Neural cell (in vitro differentiated cells): ENCODE measurements at regions not wholly inside any gene's neighbourhood (a gene's known extent, or its start where the extent isn't known, plus 50 kb on each side); places are given as distances from the start of the nearest gene placed in this dataset.

ENCODE experiments used
- H2AFZ ChIP-seq: fragments of 200-600, 300-800 bp; sonication (generic), shearing (Covaris generic); 2 replicates; pipeline ENCODE4 v1.6.0; 2014; ENCODE audit warnings: low read depth, mild to moderate bottlenecking, antibody characterized with exemption, low read length, moderate library complexity
- H3F3A ChIP-seq: fragments of 200-600 bp; shearing (Covaris generic); 2 replicates; pipeline ENCODE4 v1.6.1; 2016; ENCODE audit warnings: mild to moderate bottlenecking, moderate library complexity, mixed read lengths, antibody characterized with exemption, low read length; ENCODE audit not compliant: insufficient read depth, poor library complexity, severe bottlenecking
- H3K27ac ChIP-seq: fragments of 200-600, 300-800 bp; sonication (generic), shearing (Covaris generic); 2 replicates; pipeline ENCODE4 v1.5.1; 2014; ENCODE audit warnings: mild to moderate bottlenecking, low read length, moderate library complexity
- H3K27me3 ChIP-seq: fragments of 300-800, 200-600 bp; sonication (generic), shearing (Covaris generic); 2 replicates; pipeline ENCODE4 v1.6.0; 2014; ENCODE audit warnings: mild to moderate bottlenecking, low read depth, low read length, moderate library complexity; ENCODE audit not compliant: insufficient read depth
- H3K36me3 ChIP-seq: fragments of 300-800, 200-600 bp; sonication (generic), shearing (Covaris generic); 2 replicates; pipeline ENCODE4 v1.5.1; 2014; ENCODE audit warnings: mild to moderate bottlenecking, antibody characterized with exemption, low read length, moderate library complexity; ENCODE audit not compliant: insufficient read depth
- H3K4me2 ChIP-seq: fragments of 300-800, 200-600 bp; sonication (generic), shearing (Covaris generic); 2 replicates; pipeline ENCODE4 v1.6.0; 2014; ENCODE audit warnings: mild to moderate bottlenecking, low read length
- H3K4me3 ChIP-seq: fragments of 300-800, 200-600 bp; sonication (generic), shearing (Covaris generic); 2 replicates; pipeline ENCODE4 v1.5.1; 2014; ENCODE audit warnings: mild to moderate bottlenecking, low read length, moderate library complexity
- H3K79me2 ChIP-seq: fragments of 200-600 bp; shearing (Covaris generic); replicated peaks from 2 replicates; pipeline ENCODE4 v1.6.0; 2014; ENCODE audit warnings: mild to moderate bottlenecking, low read length, moderate library complexity; ENCODE audit not compliant: insufficient read depth
- H3K9ac ChIP-seq: fragments of 300-800, 200-600 bp; sonication (generic), shearing (Covaris generic); 2 replicates; pipeline ENCODE4 v1.6.1; 2016; ENCODE audit warnings: mild to moderate bottlenecking, low read length, mixed read lengths
- H3K9me2 ChIP-seq: fragments of 200-600 bp; shearing (Covaris generic); 2 replicates; pipeline ENCODE4 v1.6.1; 2016; ENCODE audit warnings: mild to moderate bottlenecking, low read length, mixed read lengths; ENCODE audit not compliant: insufficient read depth
- H3K9me3 ChIP-seq: fragments of 200-600, 300-800 bp; sonication (generic), shearing (Covaris generic); 2 replicates; pipeline ENCODE4 v1.6.1; 2016; ENCODE audit warnings: mild to moderate bottlenecking, mixed run types, low read length, moderate library complexity, mixed read lengths
- H4K20me1 ChIP-seq: fragments of 200-600 bp; shearing (Covaris generic); 2 replicates; pipeline ENCODE4 v1.6.1; 2016; ENCODE audit warnings: mild to moderate bottlenecking, mixed run types; ENCODE audit not compliant: insufficient read depth
- CTCF ChIP-seq: fragments of 450-650 bp; IDR thresholded peaks from 2 replicates; pipeline ENCODE4 v1.5.1; 2014; ENCODE audit warnings: antibody characterized with exemption, mild to moderate bottlenecking, moderate library complexity; ENCODE audit not compliant: poor library complexity, severe bottlenecking
- EP300 ChIP-seq: fragments of 450-650 bp; conservative IDR thresholded peaks from 2 replicates; pipeline ENCODE4 v1.6.1; 2014; ENCODE audit warnings: antibody characterized with exemption, mild to moderate bottlenecking, moderate library complexity; ENCODE audit not compliant: poor library complexity, severe bottlenecking
- EZH2 ChIP-seq: fragments of 200-600, 300-800 bp; shearing (Covaris generic), sonication (generic); IDR thresholded peaks from 2 replicates; pipeline ENCODE4 v1.6.1; 2014; ENCODE audit warnings: antibody characterized with exemption, low read length, borderline replicate concordance, mild to moderate bottlenecking; ENCODE audit not compliant: insufficient read depth, poor library complexity, severe bottlenecking
- MXI1 ChIP-seq: fragments of 450-650 bp; conservative IDR thresholded peaks from 2 replicates; pipeline ENCODE4 v1.6.1; 2014; ENCODE audit warnings: antibody characterized with exemption, mild to moderate bottlenecking; ENCODE audit not compliant: poor library complexity, severe bottlenecking
- POLR2AphosphoS5 ChIP-seq: IDR thresholded peaks from 2 replicates; pipeline ENCODE4 v1.6.1; 2012
- RAD21 ChIP-seq: fragments of 450-650 bp; conservative IDR thresholded peaks from 2 replicates; pipeline ENCODE4 v1.6.1; 2014; ENCODE audit warnings: antibody characterized with exemption, mild to moderate bottlenecking, moderate library complexity
- SMC3 ChIP-seq: fragments of 450-650 bp; conservative IDR thresholded peaks from 2 replicates; pipeline ENCODE4 v1.6.1; 2014; ENCODE audit warnings: antibody characterized with exemption, mild to moderate bottlenecking, moderate library complexity; ENCODE audit not compliant: poor library complexity
- TAF1 ChIP-seq: IDR thresholded peaks from 2 replicates; pipeline ENCODE4 v1.6.1; 2012; ENCODE audit warnings: low read depth
- TF ChIP-seq, protein P1 (sequence below): IDR thresholded peaks from 2 replicates; pipeline ENCODE4 v1.6.1; 2012; ENCODE audit warnings: borderline replicate concordance

DNA sequence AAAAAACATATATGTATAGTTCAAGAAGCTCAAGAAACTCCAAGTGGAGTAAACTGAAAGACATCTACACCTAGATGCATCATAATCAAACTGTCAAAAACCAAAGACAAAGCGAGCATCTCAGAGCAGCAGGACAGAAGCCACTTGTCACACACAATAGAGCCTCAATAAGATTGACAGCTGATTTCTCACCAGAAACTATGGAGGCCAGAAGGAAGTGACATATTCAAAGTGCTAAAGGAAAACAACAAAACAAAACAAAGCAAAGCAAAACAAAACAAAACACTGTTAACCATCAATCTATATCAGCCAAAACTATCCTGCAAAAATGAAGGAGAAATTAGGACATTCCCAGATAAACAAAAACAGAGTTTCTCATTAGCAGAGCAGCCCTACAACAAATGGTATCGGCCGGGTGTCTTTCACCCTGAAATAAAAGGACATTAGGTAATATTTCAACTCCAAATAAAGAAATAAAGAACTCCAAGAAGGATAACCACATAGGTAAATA lies 65.8 kb upstream of the SEPTIN5 start:
- no peak overlapping the region for H3K9ac ChIP-seq
- H3K79me2 ChIP-seq, result no peaks in the 10 kb centered on the region
- H2AFZ ChIP-seq, result no peak overlapping the region
- no peak overlapping the region for H3K27ac ChIP-seq
- H3K27me3 ChIP-seq, result no peaks in the 10 kb centered on the region
- H3F3A ChIP-seq, result no peaks in the 10 kb centered on the region
- no peak overlapping the region for H3K4me2 ChIP-seq
- no peaks in the 10 kb centered on the region for H3K36me3 ChIP-seq
- no peaks in the 10 kb centered on the region for H4K20me1 ChIP-seq
- H3K9me3 ChIP-seq, result no peaks in the 10 kb centered on the region
- TF ChIP-seq EP300, result no peak
- H3K9me2 ChIP-seq, result no peaks in the 10 kb centered on the region
- H3K4me3 ChIP-seq, result no peak overlapping the region

DNA sequence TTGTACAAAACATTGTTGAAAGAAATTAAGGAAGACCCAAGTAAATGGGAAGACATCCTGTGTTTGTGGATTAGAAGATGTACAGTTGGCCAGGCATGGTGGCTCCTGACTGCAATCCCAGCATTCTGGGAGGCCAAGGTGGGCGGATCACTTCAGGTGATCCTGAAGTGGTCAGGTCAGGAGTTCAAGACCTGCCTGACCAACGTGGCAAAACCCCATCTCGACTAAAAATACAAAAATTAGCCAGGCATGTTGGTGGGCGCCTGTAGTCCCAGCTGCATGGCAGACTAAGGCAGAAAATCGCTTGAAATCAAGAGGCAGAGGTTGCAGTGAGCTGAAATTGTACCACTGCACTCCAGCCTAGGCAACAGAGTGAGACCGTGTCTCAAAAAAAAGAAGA lies 62.0 kb upstream of the SEPTIN5 start:
- H3K27ac ChIP-seq, result no peak overlapping the region
- H3K9me2 ChIP-seq, result no peaks in the 10 kb centered on the region
- H3K36me3 ChIP-seq, result no peaks in the 10 kb centered on the region
- no peak for TF ChIP-seq CTCF
- no peak for TF ChIP-seq TAF1
- no peak for TF ChIP-seq POLR2AphosphoS5
- no peak for TF ChIP-seq EP300
- no peak for TF ChIP-seq RAD21
- TF ChIP-seq MXI1, result no peak
- TF ChIP-seq, protein P1, sequence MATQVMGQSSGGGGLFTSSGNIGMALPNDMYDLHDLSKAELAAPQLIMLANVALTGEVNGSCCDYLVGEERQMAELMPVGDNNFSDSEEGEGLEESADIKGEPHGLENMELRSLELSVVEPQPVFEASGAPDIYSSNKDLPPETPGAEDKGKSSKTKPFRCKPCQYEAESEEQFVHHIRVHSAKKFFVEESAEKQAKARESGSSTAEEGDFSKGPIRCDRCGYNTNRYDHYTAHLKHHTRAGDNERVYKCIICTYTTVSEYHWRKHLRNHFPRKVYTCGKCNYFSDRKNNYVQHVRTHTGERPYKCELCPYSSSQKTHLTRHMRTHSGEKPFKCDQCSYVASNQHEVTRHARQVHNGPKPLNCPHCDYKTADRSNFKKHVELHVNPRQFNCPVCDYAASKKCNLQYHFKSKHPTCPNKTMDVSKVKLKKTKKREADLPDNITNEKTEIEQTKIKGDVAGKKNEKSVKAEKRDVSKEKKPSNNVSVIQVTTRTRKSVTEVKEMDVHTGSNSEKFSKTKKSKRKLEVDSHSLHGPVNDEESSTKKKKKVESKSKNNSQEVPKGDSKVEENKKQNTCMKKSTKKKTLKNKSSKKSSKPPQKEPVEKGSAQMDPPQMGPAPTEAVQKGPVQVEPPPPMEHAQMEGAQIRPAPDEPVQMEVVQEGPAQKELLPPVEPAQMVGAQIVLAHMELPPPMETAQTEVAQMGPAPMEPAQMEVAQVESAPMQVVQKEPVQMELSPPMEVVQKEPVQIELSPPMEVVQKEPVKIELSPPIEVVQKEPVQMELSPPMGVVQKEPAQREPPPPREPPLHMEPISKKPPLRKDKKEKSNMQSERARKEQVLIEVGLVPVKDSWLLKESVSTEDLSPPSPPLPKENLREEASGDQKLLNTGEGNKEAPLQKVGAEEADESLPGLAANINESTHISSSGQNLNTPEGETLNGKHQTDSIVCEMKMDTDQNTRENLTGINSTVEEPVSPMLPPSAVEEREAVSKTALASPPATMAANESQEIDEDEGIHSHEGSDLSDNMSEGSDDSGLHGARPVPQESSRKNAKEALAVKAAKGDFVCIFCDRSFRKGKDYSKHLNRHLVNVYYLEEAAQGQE, result no peak
- TF ChIP-seq EZH2, result no peak
- no peak for TF ChIP-seq SMC3
- H4K20me1 ChIP-seq, result no peaks in the 10 kb centered on the region
- H3K4me2 ChIP-seq, result no peak overlapping the region
- no peak overlapping the region for H2AFZ ChIP-seq
- no peaks in the 10 kb centered on the region for H3K79me2 ChIP-seq
- H3K27me3 ChIP-seq, result no peaks in the 10 kb centered on the region
- no peak overlapping the region for H3K4me3 ChIP-seq
- no peaks in the 10 kb centered on the region for H3K9me3 ChIP-seq
- H3F3A ChIP-seq, result no peaks in the 10 kb centered on the region
- H3K9ac ChIP-seq, result no peak overlapping the region
